Sigmoid colon (tissue), 4 donors: ENCODE measurements at regions not wholly inside any gene's neighbourhood (a gene's known extent, or its start where the extent isn't known, plus 50 kb on each side); places are given as distances from the start of the nearest gene placed in this dataset.

ENCODE experiments used
- CTCF ChIP-seq, 4 experiments: fragments of 450-650 bp in 3 of 4; fragments of 200-600 bp in 1 of 4; IDR thresholded peaks; one replicate each; pipeline ENCODE4 v1.5.1; 2016 to 2019; ENCODE audit warnings: antibody characterized with exemption in 4 of 4, mild to moderate bottlenecking in 3 of 4, moderate library complexity in 2 of 4
- EP300 ChIP-seq, 4 donors: sonication (generic); formaldehyde crosslinking; IDR thresholded peaks; one replicate each; pipeline ENCODE4 v1.6.1; 2017; ENCODE audit warnings: antibody characterized with exemption in 4 of 4
- POLR2A ChIP-seq, 2 donors: fragments of 450-650 bp; IDR thresholded peaks; one replicate each; pipeline ENCODE4 v1.6.1; 2016; ENCODE audit warnings: antibody characterized with exemption in 2 of 2, mild to moderate bottlenecking in 2 of 2, moderate library complexity in 2 of 2
- POLR2AphosphoS5 ChIP-seq, 4 donors: sonication (generic); formaldehyde crosslinking; IDR thresholded peaks; one replicate each; pipeline ENCODE4 v1.6.1; 2017; ENCODE audit warnings: antibody characterized with exemption in 4 of 4

GRCh38 chr1:38263438-38263837 lies 216.8 kb upstream of the POU3F1 start:
- no peak for TF ChIP-seq POLR2AphosphoS5 (IDR thresholded peaks at IDR 0.05)
- TF ChIP-seq CTCF (IDR thresholded peaks at IDR 0.05), result no peak
- no peak for TF ChIP-seq POLR2A (IDR thresholded peaks at IDR 0.05)
- no peak for TF ChIP-seq EP300 (IDR thresholded peaks at IDR 0.05)
